ENCODE measurements at regions not wholly inside any gene's neighbourhood (a gene's known extent, or its start where the extent isn't known, plus 50 kb on each side); places are given as distances from the start of the nearest gene placed in this dataset.

GRCh38 chrX:18010253-18010652, 149.2 kb upstream of the RAI2 start:
- no peak overlapping the region for H3K4me3 Mint-ChIP-seq
- ChIA-PET CTCF (ENCODE audit: partially characterized antibody) (no interaction called here), POLR2A (ENCODE audit: partially characterized antibody) (no interaction called here)
- no peak for DNase-seq
- intact Hi-C loops (cut with micrococcal nuclease), result no loop called here
- peaks cover 0 to 1% of the 10 kb centered on the region in 2 donors for H3K27me3 Mint-ChIP-seq
- Histone ChIP-seq H3K27me3 (ENCODE audit: insufficient read depth, low read length) (no peaks in the 10 kb centered on the region), H3K27ac (ENCODE audit: low read depth, low read length) (no peak overlapping the region), H3K4me3 (ENCODE audit: low read length in 2 of 2) (no peak overlapping the region), H3K36me3 (ENCODE audit: insufficient read depth, low read length) (no peaks in the 10 kb centered on the region), H3K9me3 (ENCODE audit: control insufficient read depth in 1 of 2, low read length in 2 of 2) (no peaks in the 10 kb centered on the region), H3K4me1 (ENCODE audit: insufficient read depth, low read length) (no peaks in the 10 kb centered on the region)
- H3K27ac Mint-ChIP-seq, result no peak overlapping the region
- H3K9me3 Mint-ChIP-seq, result peaks cover 0 to 4% (median 0%) of the 10 kb centered on the region in 8 donors
- no peaks in the 10 kb centered on the region for H3K36me3 Mint-ChIP-seq
- no peaks in the 10 kb centered on the region for H3K4me1 Mint-ChIP-seq

GRCh38 chrX:18003876-18004275, 142.8 kb upstream of the RAI2 start:
- Mint-ChIP-seq H3K9me3 (peaks cover 0 to 2% (median 0%) of the 10 kb centered on the region in 8 donors), H3K27ac (no peak overlapping the region), H3K27me3 (no peaks in the 10 kb centered on the region), H3K36me3 (no peaks in the 10 kb centered on the region), H3K4me1 (no peaks in the 10 kb centered on the region), H3K4me3 (no peak overlapping the region)
- Histone ChIP-seq H3K4me1 (ENCODE audit: insufficient read depth, low read length) (no peaks in the 10 kb centered on the region), H3K27me3 (ENCODE audit: insufficient read depth, low read length) (no peaks in the 10 kb centered on the region), H3K36me3 (ENCODE audit: insufficient read depth, low read length) (no peaks in the 10 kb centered on the region), H3K27ac (ENCODE audit: low read depth, low read length) (no peak overlapping the region), H3K9me3 (ENCODE audit: control insufficient read depth in 1 of 2, low read length in 2 of 2) (no peaks in the 10 kb centered on the region), H3K4me3 (ENCODE audit: low read length in 2 of 2) (no peak overlapping the region)
- ChIA-PET CTCF (ENCODE audit: partially characterized antibody) (no interaction called here), POLR2A (ENCODE audit: partially characterized antibody) (no interaction called here)
- intact Hi-C loops (cut with micrococcal nuclease), result no loop called here
- no peak for DNase-seq

GRCh38 chrX:18002791-18003190, 141.7 kb upstream of the RAI2 start:
- H3K27ac ChIP-seq (ENCODE audit: low read depth, low read length), result no peak overlapping the region
- no peaks in the 10 kb centered on the region for H3K36me3 ChIP-seq (ENCODE audit: insufficient read depth, low read length)
- Mint-ChIP-seq H3K4me1 (no peaks in the 10 kb centered on the region), H3K27me3 (no peaks in the 10 kb centered on the region), H3K4me3 (no peak overlapping the region), H3K27ac (no peak overlapping the region), H3K36me3 (no peaks in the 10 kb centered on the region), H3K9me3 (peaks cover 0 to 2% (median 0%) of the 10 kb centered on the region in 8 donors)
- H3K4me3 ChIP-seq (ENCODE audit: low read length in 2 of 2), result no peak overlapping the region
- ChIA-PET CTCF (ENCODE audit: partially characterized antibody) (no interaction called here), POLR2A (ENCODE audit: partially characterized antibody) (no interaction called here)
- intact Hi-C loops (cut with micrococcal nuclease), result no loop called here
- H3K4me1 ChIP-seq (ENCODE audit: insufficient read depth, low read length), result no peaks in the 10 kb centered on the region
- no peaks in the 10 kb centered on the region for H3K9me3 ChIP-seq (ENCODE audit: control insufficient read depth in 1 of 2, low read length in 2 of 2)
- no peaks in the 10 kb centered on the region for H3K27me3 ChIP-seq (ENCODE audit: insufficient read depth, low read length)
- no peak for DNase-seq

GRCh38 chrX:17994429-17994828, 133.3 kb upstream of the RAI2 start:
- H3K9me3 ChIP-seq (ENCODE audit: control insufficient read depth in 1 of 2, low read length in 2 of 2), result no peaks in the 10 kb centered on the region
- no peaks in the 10 kb centered on the region for H3K27me3 ChIP-seq (ENCODE audit: insufficient read depth, low read length)
- DNase-seq, result no peak
- Mint-ChIP-seq H3K27ac (no peak overlapping the region), H3K4me1 (no peaks in the 10 kb centered on the region), H3K4me3 (no peak overlapping the region), H3K27me3 (no peaks in the 10 kb centered on the region), H3K9me3 (peaks cover 0 to 3% (median 0%) of the 10 kb centered on the region in 8 donors), H3K36me3 (no peaks in the 10 kb centered on the region)
- POLR2A ChIA-PET (ENCODE audit: partially characterized antibody), result no interaction called here
- no peaks in the 10 kb centered on the region for H3K4me1 ChIP-seq (ENCODE audit: insufficient read depth, low read length)
- H3K27ac ChIP-seq (ENCODE audit: low read depth, low read length), result no peak overlapping the region
- no peaks in the 10 kb centered on the region for H3K36me3 ChIP-seq (ENCODE audit: insufficient read depth, low read length)
- CTCF ChIA-PET (ENCODE audit: partially characterized antibody), result no interaction called here
- intact Hi-C loops (cut with micrococcal nuclease), result no loop called here
- no peak overlapping the region for H3K4me3 ChIP-seq (ENCODE audit: low read length in 2 of 2)

- Mint-ChIP-seq H3K36me3 (no peaks in the 10 kb centered on the region), H3K27me3 (no peaks in the 10 kb centered on the region), H3K4me1 (peaks cover under 1 to 4% (median 1%) of the 10 kb centered on the region in 4 donors), H3K9me3 (peaks cover 0 to 3% (median 0%) of the 10 kb centered on the region in 8 donors), H3K27ac (no peak overlapping the region), H3K4me3 (no peak overlapping the region)
- no peak overlapping the region for H3K27ac ChIP-seq (ENCODE audit: low read depth, low read length)
- CTCF ChIA-PET (ENCODE audit: partially characterized antibody), result no interaction called here
- intact Hi-C loops (cut with micrococcal nuclease), result no loop called here
- H3K27me3 ChIP-seq (ENCODE audit: insufficient read depth, low read length), result no peaks in the 10 kb centered on the region
- POLR2A ChIA-PET (ENCODE audit: partially characterized antibody), result no interaction called here
- H3K4me1 ChIP-seq (ENCODE audit: insufficient read depth, low read length), result peaks cover 2% of the 10 kb centered on the region
- H3K9me3 ChIP-seq (ENCODE audit: control insufficient read depth in 1 of 2, low read length in 2 of 2), result no peaks in the 10 kb centered on the region
- no peak for DNase-seq
- H3K4me3 ChIP-seq (ENCODE audit: low read length in 2 of 2), result no peak overlapping the region
- no peaks in the 10 kb centered on the region for H3K36me3 ChIP-seq (ENCODE audit: insufficient read depth, low read length)
Observed at GRCh38 chrX:17993062-17993461, 132.0 kb upstream of the RAI2 start.

GRCh38 chrX:17990532-17990931, 129.4 kb upstream of the RAI2 start:
- Mint-ChIP-seq H3K9me3 (peaks cover 0 to 3% (median 0%) of the 10 kb centered on the region in 8 donors), H3K36me3 (no peaks in the 10 kb centered on the region), H3K4me3 (no peak overlapping the region), H3K27ac (no peak overlapping the region), H3K4me1 (peaks cover 7 to 18% (median 10%) of the 10 kb centered on the region in 4 donors), H3K27me3 (no peaks in the 10 kb centered on the region)
- H3K36me3 ChIP-seq (ENCODE audit: insufficient read depth, low read length), result no peaks in the 10 kb centered on the region
- peaks cover 13% of the 10 kb centered on the region for H3K4me1 ChIP-seq (ENCODE audit: insufficient read depth, low read length)
- ChIA-PET CTCF (ENCODE audit: partially characterized antibody) (no interaction called here), POLR2A (ENCODE audit: partially characterized antibody) (no interaction called here)
- intact Hi-C loops (cut with micrococcal nuclease), result no loop called here
- H3K4me3 ChIP-seq (ENCODE audit: low read length in 2 of 2), result no peak overlapping the region
- DNase-seq, result no peak
- no peak overlapping the region for H3K27ac ChIP-seq (ENCODE audit: low read depth, low read length)
- no peaks in the 10 kb centered on the region for H3K27me3 ChIP-seq (ENCODE audit: insufficient read depth, low read length)
- H3K9me3 ChIP-seq (ENCODE audit: control insufficient read depth in 1 of 2, low read length in 2 of 2), result no peaks in the 10 kb centered on the region

- peak in 4 of 5 donors; percentile 30 to 54 (median 46) for DNase-seq
- Mint-ChIP-seq H3K27ac (peak overlapping the region in 3 of 7 donors; percentile 22 to 72 (median 44)), H3K4me1 (peaks cover 7 to 18% (median 10%) of the 10 kb centered on the region in 4 donors), H3K9me3 (peaks cover 0 to 6% (median 0%) of the 10 kb centered on the region in 8 donors), H3K36me3 (no peaks in the 10 kb centered on the region), H3K4me3 (peak overlapping the region in 4 of 8 donors; percentile 9 to 47 (median 23)), H3K27me3 (no peaks in the 10 kb centered on the region)
- intact Hi-C loops (cut with micrococcal nuclease), result no loop called here
- Histone ChIP-seq H3K36me3 (ENCODE audit: insufficient read depth, low read length) (no peaks in the 10 kb centered on the region), H3K27ac (ENCODE audit: low read depth, low read length) (no peak overlapping the region), H3K9me3 (ENCODE audit: control insufficient read depth in 1 of 2, low read length in 2 of 2) (no peaks in the 10 kb centered on the region), H3K4me1 (ENCODE audit: insufficient read depth, low read length) (peaks cover 13% of the 10 kb centered on the region), H3K27me3 (ENCODE audit: insufficient read depth, low read length) (no peaks in the 10 kb centered on the region), H3K4me3 (ENCODE audit: low read length in 2 of 2) (no peak overlapping the region)
- POLR2A ChIA-PET (ENCODE audit: partially characterized antibody), result no interaction called here
- CTCF ChIA-PET (ENCODE audit: partially characterized antibody), result interaction anchor here (1.3 kb wide), 1 partner anchor 42 kb away, joined by 7 read pairs; no protein-coding TSS in a partner anchor
Observed at GRCh38 chrX:17987783-17988182, 126.7 kb upstream of the RAI2 start.

GRCh38 chrX:17986977-17987376, 125.9 kb upstream of the RAI2 start:
- Histone ChIP-seq H3K4me3 (ENCODE audit: low read length in 2 of 2) (no peak overlapping the region), H3K27ac (ENCODE audit: low read depth, low read length) (no peak overlapping the region), H3K4me1 (ENCODE audit: insufficient read depth, low read length) (peaks cover 13% of the 10 kb centered on the region), H3K36me3 (ENCODE audit: insufficient read depth, low read length) (no peaks in the 10 kb centered on the region), H3K9me3 (ENCODE audit: control insufficient read depth in 1 of 2, low read length in 2 of 2) (no peaks in the 10 kb centered on the region), H3K27me3 (ENCODE audit: insufficient read depth, low read length) (no peaks in the 10 kb centered on the region)
- H3K9me3 Mint-ChIP-seq, result peaks cover 0 to 6% (median 0%) of the 10 kb centered on the region in 8 donors
- peak overlapping the region in 2 of 8 donors; percentile 5 to 29 for H3K4me3 Mint-ChIP-seq
- no peaks in the 10 kb centered on the region for H3K27me3 Mint-ChIP-seq
- ChIA-PET CTCF (ENCODE audit: partially characterized antibody) (interaction anchor here (1.3 kb wide), 1 partner anchor 42 kb away, joined by 7 read pairs; no protein-coding TSS in a partner anchor), POLR2A (ENCODE audit: partially characterized antibody) (no interaction called here)
- intact Hi-C loops (cut with micrococcal nuclease), result no loop called here
- H3K27ac Mint-ChIP-seq, result no peak overlapping the region
- H3K4me1 Mint-ChIP-seq, result peaks cover 7 to 18% (median 10%) of the 10 kb centered on the region in 4 donors
- no peak for DNase-seq
- no peaks in the 10 kb centered on the region for H3K36me3 Mint-ChIP-seq

Data from CD4-positive, alpha-beta memory T cell (primary cell).